Spleen (tissue), 11 donors: ENCODE measurements at regions not wholly inside any gene's neighbourhood (a gene's known extent, or its start where the extent isn't known, plus 50 kb on each side); places are given as distances from the start of the nearest gene placed in this dataset.

Experiments
- DNase-seq: peaks from one replicate; pipeline ENCODE4 v3.0.0-alpha.2; 2020
- H3K27ac ChIP-seq, 8 donors: fragments of 200-600 bp; sonication (generic) in 7 of 8; 1 replicate in 4 of 8; 2 replicates in 4 of 8; pipeline versions ENCODE4 v1.5.0 to v1.8.0; 2016 to 2021; ENCODE audit warnings: inconsistent platforms in 4 of 8, mild to moderate bottlenecking in 4 of 8, moderate library complexity in 1 of 8
- H3K27me3 ChIP-seq, 7 donors: fragments of 200-600 bp; sonication (generic) in 6 of 7; replicated peaks in 1 of 7; 1 replicate in 4 of 7; 2 replicates in 3 of 7; pipeline versions ENCODE4 v1.5.0 to v1.8.0; 2016 to 2021; ENCODE audit warnings: inconsistent platforms in 3 of 7, mild to moderate bottlenecking in 1 of 7
- H3K36me3 ChIP-seq, 6 donors: fragments of 200-600 bp; sonication (generic) in 5 of 6; 1 replicate in 4 of 6; 2 replicates in 2 of 6; pipeline versions ENCODE4 v1.5.0 to v1.8.0; 2016 to 2021; ENCODE audit warnings: inconsistent platforms in 2 of 6
- H3K4me1 ChIP-seq, 6 donors: fragments of 200-600 bp; sonication (generic) in 5 of 6; 1 replicate in 3 of 6; 2 replicates in 3 of 6; pipeline versions ENCODE4 v1.5.0 to v1.8.0; 2016 to 2021; ENCODE audit warnings: inconsistent platforms in 3 of 6
- H3K4me3 ChIP-seq, 8 donors: fragments of 200-600 bp; sonication (generic) in 7 of 8; 1 replicate in 4 of 8; 2 replicates in 4 of 8; pipeline versions ENCODE4 v1.5.0 to v1.8.0; 2016 to 2021; ENCODE audit warnings: inconsistent platforms in 4 of 8, mild to moderate bottlenecking in 4 of 8, moderate library complexity in 2 of 8
- H3K9me3 ChIP-seq, 8 donors: fragments of 200-600 bp; sonication (generic) in 7 of 8; 1 replicate in 4 of 8; 2 replicates in 4 of 8; pipeline versions ENCODE4 v1.5.0 to v1.8.0; 2016 to 2021; ENCODE audit warnings: inconsistent platforms in 4 of 8
- CTCF ChIP-seq, 11 experiments: fragments of 200-600 bp in 7 of 11; fragments of 450-650 bp in 4 of 11; sonication (generic) in 4 of 11; IDR thresholded peaks in 8 of 11; conservative IDR thresholded peaks in 3 of 11; 1 replicate in 7 of 11; 2 replicates in 4 of 11; pipeline versions ENCODE4 v1.4.0 to v1.8.0; 2016 to 2021; ENCODE audit warnings: antibody characterized with exemption in 11 of 11, inconsistent platforms in 4 of 11, mild to moderate bottlenecking in 1 of 11
- POLR2A ChIP-seq, 3 donors: fragments of 450-650 bp; IDR thresholded peaks; one replicate each; pipeline ENCODE4 v1.5.1; 2017; ENCODE audit warnings: antibody characterized with exemption in 3 of 3, mild to moderate bottlenecking in 1 of 3
- POLR2AphosphoS5 ChIP-seq, 3 donors: sonication (generic); formaldehyde crosslinking; IDR thresholded peaks; one replicate each; pipeline ENCODE4 v1.5.1; 2017; ENCODE audit warnings: antibody characterized with exemption in 3 of 3
- WGBS, 5 donors: extraction: QIAGEN DNeasy Blood & Tissue Kit in 3 of 5; methylation state at CpG; one replicate each; pipeline versions ENCODE4 v1.1.5 to v1.1.7; 2013 to 2018; 5-methylcytosine and 5-hydroxymethylcytosine counted together
- intact Hi-C: fragments of 100-400 bp; cut with DNase I; formaldehyde crosslinking; loops from one replicate; pipeline ENCODE4 v1.15.0; 2023; ENCODE audit warnings: low total_unique reads
- donor health status: healthy with polysubstance abuse.
- donor health status: DM: no; HTN: no; CAD: no; lungs with moderate emphysema.
- donor health status: DM: no; HTN: no; CAD: no.
- donor health status: Bipolar disorder and iron deficiency.
- donor health status: healthy.
- donor health status: DM: no; HTN: no; CAD: no.
- donor health status: DM: yes; HTN: yes; CAD: no.

- TF ChIP-seq POLR2A (IDR thresholded peaks at IDR 0.05) = no peak
- no peak for TF ChIP-seq POLR2AphosphoS5 (IDR thresholded peaks at IDR 0.05)
- TF ChIP-seq CTCF (IDR thresholded peaks at IDR 0.05 in 8 of 11, conservative IDR thresholded peaks at IDR 0.05 in 3 of 11) = no peak
- DNase-seq = no peak
- WGBS, 5 donors = 84 to 93% (median 91%) methylated on average over 3 of the region's 3 CpGs
- no peaks in the 10 kb centered on the region for H3K36me3 ChIP-seq
- no peaks in the 10 kb centered on the region for H3K27me3 ChIP-seq
- peaks cover 0 to 11% (median 6%) of the 10 kb centered on the region in 6 donors for H3K4me1 ChIP-seq
- peaks cover 0 to 7% (median 0%) of the 10 kb centered on the region in 8 donors for H3K9me3 ChIP-seq
- H3K27ac ChIP-seq = no peak overlapping the region
- H3K4me3 ChIP-seq = no peak overlapping the region
- intact Hi-C loops = no loop called here
These were observed 248.6 kb downstream of the RPLP1 start for GRCh38 chr15:69701198-69701597.

- no peak overlapping the region for H3K27ac ChIP-seq
- DNase-seq = no peak
- no peaks in the 10 kb centered on the region for H3K4me1 ChIP-seq
- intact Hi-C loops = no loop called here
- 83 to 90% (median 85%) methylated on average over 9 of the region's 9 CpGs for WGBS, 5 donors
- H3K36me3 ChIP-seq = no peaks in the 10 kb centered on the region
- no peak for TF ChIP-seq CTCF (IDR thresholded peaks at IDR 0.05 in 8 of 11, conservative IDR thresholded peaks at IDR 0.05 in 3 of 11)
- TF ChIP-seq POLR2AphosphoS5 (IDR thresholded peaks at IDR 0.05) = no peak
- no peak for TF ChIP-seq POLR2A (IDR thresholded peaks at IDR 0.05)
- H3K4me3 ChIP-seq = no peak overlapping the region
- H3K27me3 ChIP-seq = no peaks in the 10 kb centered on the region
- H3K9me3 ChIP-seq = peaks cover 3 to 24% (median 12%) of the 10 kb centered on the region in 8 donors
These were observed 251.0 kb downstream of the RPLP1 start for GRCh38 chr15:69703532-69704187.

- TF ChIP-seq POLR2A (IDR thresholded peaks at IDR 0.05) = no peak
- no peak for TF ChIP-seq POLR2AphosphoS5 (IDR thresholded peaks at IDR 0.05)
- no peak for TF ChIP-seq CTCF (IDR thresholded peaks at IDR 0.05 in 8 of 11, conservative IDR thresholded peaks at IDR 0.05 in 3 of 11)
- Histone ChIP-seq H3K27ac (no peak overlapping the region), H3K27me3 (no peaks in the 10 kb centered on the region), H3K4me1 (no peaks in the 10 kb centered on the region), H3K36me3 (no peaks in the 10 kb centered on the region), H3K4me3 (no peak overlapping the region), H3K9me3 (peaks cover 3 to 29% (median 17%) of the 10 kb centered on the region in 8 donors)
- DNase-seq = no peak
- 83 to 95% (median 88%) methylated on average over 2 to 3 of the region's 3 CpGs for WGBS, 5 donors
- intact Hi-C loops = no loop called here
These were observed 251.6 kb downstream of the RPLP1 start for GRCh38 chr15:69704229-69704628.

GRCh38 chr15:69704700-69705099 lies 252.1 kb downstream of the RPLP1 start:
- WGBS, 5 donors = 88 to 94% (median 92%) methylated on average over 4 of the region's 4 CpGs
- Histone ChIP-seq H3K4me3 (no peak overlapping the region), H3K9me3 (peaks cover 3 to 33% (median 19%) of the 10 kb centered on the region in 8 donors), H3K27ac (no peak overlapping the region), H3K36me3 (no peaks in the 10 kb centered on the region), H3K27me3 (no peaks in the 10 kb centered on the region), H3K4me1 (no peaks in the 10 kb centered on the region)
- intact Hi-C loops = no loop called here
- TF ChIP-seq POLR2AphosphoS5 (IDR thresholded peaks at IDR 0.05) (no peak), POLR2A (IDR thresholded peaks at IDR 0.05) (no peak), CTCF (IDR thresholded peaks at IDR 0.05 in 8 of 11, conservative IDR thresholded peaks at IDR 0.05 in 3 of 11) (no peak)
- no peak for DNase-seq
